ENCODE measurements at regions not wholly inside any gene's neighbourhood (a gene's known extent, or its start where the extent isn't known, plus 50 kb on each side); places are given as distances from the start of the nearest gene placed in this dataset.

- H3K4me3 ChIP-seq: no peak overlapping the region
- no peak for TF ChIP-seq POLR2A (IDR thresholded peaks at IDR 0.05)
- no peak for TF ChIP-seq CTCF (IDR thresholded peaks at IDR 0.05)
- no peaks in the 10 kb centered on the region for H3K36me3 ChIP-seq
- H3K27ac ChIP-seq: no peak overlapping the region
- H3K9me3 ChIP-seq: no peaks in the 10 kb centered on the region
- no peak for DNase-seq
- no peaks in the 10 kb centered on the region for H3K27me3 ChIP-seq
- intact Hi-C loops (cut with DNase I): no loop called here
- WGBS, 2 donors: 50 to 81% methylated on average over 1 of the region's 1 CpG
- peaks cover 0 to 1% (median 0%) of the 10 kb centered on the region in 3 donors for H3K4me1 ChIP-seq
Measured at GRCh38 chr3:107963581-107963980, 127.2 kb downstream of the CD47 start.

- TF ChIP-seq CTCF (IDR thresholded peaks at IDR 0.05) (no peak), POLR2A (IDR thresholded peaks at IDR 0.05) (no peak)
- H3K36me3 ChIP-seq: no peaks in the 10 kb centered on the region
- H3K4me3 ChIP-seq: no peak overlapping the region
- no peak overlapping the region for H3K27ac ChIP-seq
- peaks cover 0 to 8% (median 3%) of the 10 kb centered on the region in 3 donors for H3K4me1 ChIP-seq
- no peak for DNase-seq
- no peaks in the 10 kb centered on the region for H3K27me3 ChIP-seq
- 47 to 55% methylated on average over 3 of the region's 3 CpGs for WGBS, 2 donors
- intact Hi-C loops (cut with DNase I): no loop called here
- H3K9me3 ChIP-seq: no peaks in the 10 kb centered on the region
Measured at GRCh38 chr3:107962946-107963345, 127.9 kb downstream of the CD47 start.

- no peaks in the 10 kb centered on the region for H3K9me3 ChIP-seq
- no peaks in the 10 kb centered on the region for H3K27me3 ChIP-seq
- WGBS, 2 donors: 98 to 100% methylated on average over 4 of the region's 4 CpGs
- no peak for TF ChIP-seq CTCF (IDR thresholded peaks at IDR 0.05)
- no peak for TF ChIP-seq POLR2A (IDR thresholded peaks at IDR 0.05)
- intact Hi-C loops (cut with DNase I): no loop called here
- H3K27ac ChIP-seq: no peak overlapping the region
- DNase-seq: no peak
- no peak overlapping the region for H3K4me3 ChIP-seq
- H3K36me3 ChIP-seq: no peaks in the 10 kb centered on the region
- peaks cover 5 to 17% (median 8%) of the 10 kb centered on the region in 3 donors for H3K4me1 ChIP-seq
Measured at GRCh38 chr3:107962037-107962436, 128.8 kb downstream of the CD47 start.

GRCh38 chr3:107959550-107960154 is 131.2 kb downstream of the CD47 start:
- intact Hi-C loops (cut with DNase I): no loop called here
- no peak for DNase-seq
- no peak overlapping the region for H3K4me3 ChIP-seq
- H3K36me3 ChIP-seq: no peaks in the 10 kb centered on the region
- H3K4me1 ChIP-seq: peaks cover 5 to 25% (median 8%) of the 10 kb centered on the region in 3 donors
- no peak overlapping the region for H3K27ac ChIP-seq
- TF ChIP-seq POLR2A (IDR thresholded peaks at IDR 0.05) (no peak), CTCF (IDR thresholded peaks at IDR 0.05) (no peak)
- H3K9me3 ChIP-seq: no peaks in the 10 kb centered on the region
- no peaks in the 10 kb centered on the region for H3K27me3 ChIP-seq
- 85 to 92% methylated on average over 2 of the region's 2 CpGs for WGBS, 2 donors

GRCh38 chr3:107958146-107958545 is 132.7 kb downstream of the CD47 start:
- DNase-seq: no peak
- H3K4me3 ChIP-seq: peak overlapping the region in 1 of 4 donors; percentile 42
- H3K27me3 ChIP-seq: no peaks in the 10 kb centered on the region
- no peaks in the 10 kb centered on the region for H3K36me3 ChIP-seq
- no peaks in the 10 kb centered on the region for H3K9me3 ChIP-seq
- TF ChIP-seq POLR2A (IDR thresholded peaks at IDR 0.05) (no peak), CTCF (IDR thresholded peaks at IDR 0.05) (no peak)
- H3K4me1 ChIP-seq: peaks cover 5 to 25% (median 8%) of the 10 kb centered on the region in 3 donors
- WGBS, 2 donors: 78 to 100% methylated on average over 1 of the region's 1 CpG
- peak overlapping the region; percentile 18 to 84 (median 71) for H3K27ac ChIP-seq
- intact Hi-C loops (cut with DNase I): no loop called here

All from esophagus squamous epithelium (tissue), 5 donors.